HEK293 (cell line): ENCODE measurements at regions not wholly inside any gene's neighbourhood (a gene's known extent, or its start where the extent isn't known, plus 50 kb on each side); places are given as distances from the start of the nearest gene placed in this dataset.

Experiments
- KLF7 ChIP-seq: fragments of 450-650 bp; formaldehyde crosslinking; IDR thresholded peaks from 2 replicates; pipeline ENCODE4 v1.5.1; 2016; ENCODE audit warnings: missing biosample characterization, missing genetic modification characterization, borderline replicate concordance
- ZBTB10 ChIP-seq: fragments of 450-650 bp; formaldehyde crosslinking; IDR thresholded peaks from 2 replicates; pipeline ENCODE4 v1.5.1; 2016; ENCODE audit warnings: missing biosample characterization, missing genetic modification characterization

- TF ChIP-seq KLF7 (no peak), ZBTB10 (tag by site-specific recombination) (no peak)
These were observed 116.8 kb upstream of the GRAMD1B start for GRCh38 chr11:123313262-123313661.
